HL-60 (cell line): ENCODE measurements at regions not wholly inside any gene's neighbourhood (a gene's known extent, or its start where the extent isn't known, plus 50 kb on each side); places are given as distances from the start of the nearest gene placed in this dataset.

Experiments
- CTCF ChIP-seq: IDR thresholded peaks from one replicate; pipeline ENCODE4 v1.5.1; 2011; ENCODE audit warnings: low read length, control low read depth, inconsistent platforms; ENCODE audit not compliant: insufficient read depth
- GABPA ChIP-seq: IDR thresholded peaks from 2 replicates; pipeline ENCODE4 v1.6.1; 2012; ENCODE audit warnings: low read depth
- POLR2AphosphoS5 ChIP-seq: IDR thresholded peaks from 2 replicates; pipeline ENCODE4 v1.6.1; 2012; ENCODE audit warnings: low read depth
- REST ChIP-seq: IDR thresholded peaks from 2 replicates; pipeline ENCODE4 v1.6.1; 2012; ENCODE audit warnings: low read depth; ENCODE audit not compliant: insufficient replicate concordance

- TF ChIP-seq CTCF: no peak
- TF ChIP-seq REST: no peak
- TF ChIP-seq GABPA: no peak
- TF ChIP-seq POLR2AphosphoS5: no peak
These were observed 1644.7 kb upstream of the C9orf72 start for GRCh38 chr9:29217966-29218365.
